MM.1S (cell line): ENCODE measurements at regions not wholly inside any gene's neighbourhood (a gene's known extent, or its start where the extent isn't known, plus 50 kb on each side); places are given as distances from the start of the nearest gene placed in this dataset.

Source experiments
- DNase-seq: peaks from one replicate; pipeline ENCODE4 v3.0.0-alpha.2; 2015
- H2AFZ ChIP-seq: fragments of 300-600 bp; sonication (generic); 2 replicates; pipeline ENCODE4 v1.6.0; 2016; ENCODE audit warnings: antibody characterized with exemption, low read length
- H3F3A ChIP-seq: fragments of 300-600 bp; sonication (generic); 2 replicates; pipeline ENCODE4 v1.6.1; 2016; ENCODE audit warnings: mild to moderate bottlenecking, antibody characterized with exemption, low read length, moderate library complexity, mixed read lengths; ENCODE audit not compliant: insufficient read depth
- H3K27ac ChIP-seq: fragments of 300-600 bp; sonication (generic); 2 replicates; pipeline ENCODE4 v1.5.1; 2016; ENCODE audit warnings: mild to moderate bottlenecking, low read length
- H3K27me3 ChIP-seq: fragments of 300-600 bp; sonication (generic); replicated peaks from 2 replicates; pipeline ENCODE4 v1.6.0; 2016; ENCODE audit warnings: low read length; ENCODE audit not compliant: insufficient read depth
- H3K36me3 ChIP-seq: fragments of 300-600 bp; sonication (generic); replicated peaks from 2 replicates; pipeline ENCODE4 v1.6.1; 2016; ENCODE audit warnings: mild to moderate bottlenecking, low read length, mixed read lengths; ENCODE audit not compliant: insufficient read depth
- H3K4me1 ChIP-seq: fragments of 300-600 bp; sonication (generic); 2 replicates; pipeline ENCODE4 v1.6.1; 2016; ENCODE audit warnings: low read length, mixed read lengths
- H3K4me2 ChIP-seq: fragments of 300-600 bp; sonication (generic); 2 replicates; pipeline ENCODE4 v1.6.0; 2016; ENCODE audit warnings: low read depth, low read length
- H3K4me3 ChIP-seq: fragments of 300-600 bp; sonication (generic); 2 replicates; pipeline ENCODE4 v1.5.1; 2016; ENCODE audit warnings: low read length, mixed read lengths
- H3K79me2 ChIP-seq: fragments of 300-600 bp; sonication (generic); 2 replicates; pipeline ENCODE4 v1.6.1; 2016; ENCODE audit warnings: mixed run types, low read length, mixed read lengths
- H3K9ac ChIP-seq: fragments of 300-600 bp; sonication (generic); 2 replicates; pipeline ENCODE4 v1.6.1; 2016; ENCODE audit warnings: low read length, mixed read lengths
- H3K9me2 ChIP-seq: fragments of 300-600 bp; sonication (generic); replicated peaks from 2 replicates; pipeline ENCODE4 v1.6.1; 2016; ENCODE audit warnings: mild to moderate bottlenecking, low read length, mixed read lengths; ENCODE audit not compliant: insufficient read depth
- H3K9me3 ChIP-seq: fragments of 300-600 bp; sonication (generic); replicated peaks from 2 replicates; pipeline ENCODE4 v1.6.1; 2016; ENCODE audit warnings: mild to moderate bottlenecking, low read length, mixed read lengths; ENCODE audit not compliant: insufficient read depth
- H4K20me1 ChIP-seq: fragments of 300-600 bp; sonication (generic); 2 replicates; pipeline ENCODE4 v1.6.1; 2016; ENCODE audit warnings: mild to moderate bottlenecking, low read length, moderate library complexity, mixed read lengths; ENCODE audit not compliant: insufficient read depth
- CTCF ChIP-seq: fragments of 300-600 bp; sonication (generic); IDR thresholded peaks from 2 replicates; pipeline ENCODE4 v1.5.1; 2016; ENCODE audit warnings: antibody characterized with exemption, low read length, mixed read lengths
- EZH2 ChIP-seq: fragments of 300-600 bp; sonication (generic); optimal IDR thresholded peaks from 2 replicates; pipeline ENCODE3; 2017; ENCODE audit warnings: low read depth, mild to moderate bottlenecking, antibody characterized with exemption, low read length, mixed read lengths
- EZH2phosphoT487 ChIP-seq: fragments of 300-600 bp; sonication (generic); IDR thresholded peaks from 2 replicates; pipeline ENCODE4 v1.6.1; 2018; ENCODE audit warnings: antibody characterized with exemption, low read length

GRCh38 chr3:64297563-64297962, 72.3 kb upstream of the PRICKLE2 start:
- H3K79me2 ChIP-seq: no peaks in the 10 kb centered on the region
- H3K36me3 ChIP-seq: no peaks in the 10 kb centered on the region
- no peaks in the 10 kb centered on the region for H4K20me1 ChIP-seq
- no peak overlapping the region for H3K9ac ChIP-seq
- H3K9me2 ChIP-seq: no peaks in the 10 kb centered on the region
- no peak overlapping the region for H2AFZ ChIP-seq
- no peak overlapping the region for H3K4me2 ChIP-seq
- H3K4me3 ChIP-seq: no peak overlapping the region
- TF ChIP-seq EZH2phosphoT487 (no peak), CTCF (no peak), EZH2 (no peak)
- no peaks in the 10 kb centered on the region for H3K4me1 ChIP-seq
- DNase-seq: no peak
- H3K27me3 ChIP-seq: no peaks in the 10 kb centered on the region
- no peaks in the 10 kb centered on the region for H3K9me3 ChIP-seq
- no peak overlapping the region for H3K27ac ChIP-seq
- H3F3A ChIP-seq: no peaks in the 10 kb centered on the region

DNA sequence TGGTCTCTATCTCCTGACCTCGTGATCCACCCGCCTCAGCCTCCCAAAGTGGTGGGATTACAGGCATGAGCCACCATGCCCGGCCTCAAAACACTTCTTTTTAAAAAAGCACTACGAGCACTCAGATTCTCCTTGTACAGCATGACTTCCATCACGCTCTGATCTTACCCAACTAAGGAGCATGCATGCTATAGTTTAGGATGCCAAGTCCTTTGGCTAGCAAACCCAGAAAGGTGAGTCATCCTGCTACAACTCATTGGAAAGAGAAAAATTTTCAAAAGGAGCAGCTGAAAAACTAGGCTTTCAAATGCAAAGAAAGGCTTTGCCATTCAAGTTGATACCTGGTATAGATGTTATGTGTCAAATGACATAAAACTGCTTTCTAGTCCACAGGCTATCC, 70.3 kb upstream of the PRICKLE2 start:
- Histone ChIP-seq H2AFZ (no peak overlapping the region), H3K4me3 (no peak overlapping the region), H3K27ac (no peak overlapping the region), H3K79me2 (no peaks in the 10 kb centered on the region), H3K4me1 (no peaks in the 10 kb centered on the region), H3K27me3 (no peaks in the 10 kb centered on the region), H4K20me1 (no peaks in the 10 kb centered on the region), H3K9me2 (no peaks in the 10 kb centered on the region), H3F3A (no peaks in the 10 kb centered on the region), H3K4me2 (no peak overlapping the region), H3K9me3 (no peaks in the 10 kb centered on the region), H3K9ac (no peak overlapping the region), H3K36me3 (no peaks in the 10 kb centered on the region)
- TF ChIP-seq EZH2 (no peak), CTCF (no peak), EZH2phosphoT487 (no peak)
- no peak for DNase-seq

GRCh38 chr3:64294771-64295170, 69.5 kb upstream of the PRICKLE2 start:
- no peak overlapping the region for H2AFZ ChIP-seq
- H3K27me3 ChIP-seq: no peaks in the 10 kb centered on the region
- H3F3A ChIP-seq: no peaks in the 10 kb centered on the region
- no peaks in the 10 kb centered on the region for H3K9me3 ChIP-seq
- H4K20me1 ChIP-seq: no peaks in the 10 kb centered on the region
- TF ChIP-seq CTCF: no peak
- no peak for TF ChIP-seq EZH2phosphoT487
- no peaks in the 10 kb centered on the region for H3K4me1 ChIP-seq
- no peak overlapping the region for H3K4me2 ChIP-seq
- H3K79me2 ChIP-seq: no peaks in the 10 kb centered on the region
- H3K4me3 ChIP-seq: no peak overlapping the region
- no peak overlapping the region for H3K9ac ChIP-seq
- no peak for DNase-seq
- no peak overlapping the region for H3K27ac ChIP-seq
- H3K9me2 ChIP-seq: no peaks in the 10 kb centered on the region
- H3K36me3 ChIP-seq: no peaks in the 10 kb centered on the region

GRCh38 chr3:64293121-64293520, 67.9 kb upstream of the PRICKLE2 start:
- TF ChIP-seq EZH2phosphoT487 (no peak), EZH2 (no peak), CTCF (no peak)
- no peaks in the 10 kb centered on the region for H4K20me1 ChIP-seq
- H3K79me2 ChIP-seq: no peaks in the 10 kb centered on the region
- no peaks in the 10 kb centered on the region for H3K36me3 ChIP-seq
- H3K4me2 ChIP-seq: no peak overlapping the region
- no peaks in the 10 kb centered on the region for H3K4me1 ChIP-seq
- no peaks in the 10 kb centered on the region for H3K27me3 ChIP-seq
- DNase-seq: no peak
- H3K9ac ChIP-seq: no peak overlapping the region
- H3K9me2 ChIP-seq: no peaks in the 10 kb centered on the region
- H3K4me3 ChIP-seq: no peak overlapping the region
- H3K27ac ChIP-seq: no peak overlapping the region
- H3K9me3 ChIP-seq: no peaks in the 10 kb centered on the region
- H2AFZ ChIP-seq: no peak overlapping the region
- no peaks in the 10 kb centered on the region for H3F3A ChIP-seq
